Activated B cell treated with CpG ODN at 0.5 μM for 24 hours (primary cell): ENCODE measurements at regions not wholly inside any gene's neighbourhood (a gene's known extent, or its start where the extent isn't known, plus 50 kb on each side); places are given as distances from the start of the nearest gene placed in this dataset.

Experiments used
- ATAC-seq: fragments of 200-7000 bp; cut with Tn5 transposase; one replicate; pipeline ENCODE4 v1.10.0; 2021; ENCODE audit warnings: low read depth, mild to moderate bottlenecking, moderate library complexity
- CTCF ChIA-PET: fragments of 350-600 bp; sonication (Branson Sonifier 250); formaldehyde crosslinking; loops from one replicate; lab custom pipeline; 2021; ENCODE audit warnings: antibody characterized with exemption; lab: Charles Lee
- POLR2A ChIA-PET: fragments of 350-600 bp; sonication (Branson Sonifier 250); formaldehyde crosslinking; loops from one replicate; lab custom pipeline; 2021; ENCODE audit warnings: antibody characterized with exemption; lab: Charles Lee
- DNase-seq: peaks from one replicate; pipeline ENCODE4 v3.0.0; 2022
- H3K27ac Mint-ChIP-seq: one replicate; pipeline ENCODE4 v1.8.0; 2020; ENCODE audit warnings: mixed read lengths
- H3K27me3 Mint-ChIP-seq: one replicate; pipeline ENCODE4 v1.8.0; 2021; ENCODE audit warnings: mixed read lengths
- H3K36me3 Mint-ChIP-seq: one replicate; pipeline ENCODE4 v1.8.0; 2021; ENCODE audit warnings: low read depth, mixed read lengths
- H3K4me1 Mint-ChIP-seq: one replicate; pipeline ENCODE4 v1.8.0; 2021; ENCODE audit warnings: mixed read lengths
- H3K4me3 Mint-ChIP-seq: one replicate; pipeline ENCODE4 v1.8.0; 2020; ENCODE audit warnings: mild to moderate bottlenecking, mixed read lengths
- H3K9me3 Mint-ChIP-seq: one replicate; pipeline ENCODE4 v1.8.0; 2020; ENCODE audit warnings: mixed read lengths
- intact Hi-C: fragments of 100-400 bp; cut with micrococcal nuclease; formaldehyde crosslinking; loops from one replicate; pipeline ENCODE4 v1.15.1; 2024
- TF ChIP-seq, protein P1 (sequence below): fragments of 200-600 bp; IDR thresholded peaks from one replicate; pipeline ENCODE4 v1.8.0; 2022; ENCODE audit warnings: antibody characterized with exemption, mild to moderate bottlenecking

- H3K36me3 Mint-ChIP-seq = no peaks in the 10 kb centered on the region
- ChIA-PET POLR2A (no interaction called here), CTCF (no interaction called here)
- ATAC-seq (no peak), DNase-seq (no peak)
- TF ChIP-seq, protein P1, sequence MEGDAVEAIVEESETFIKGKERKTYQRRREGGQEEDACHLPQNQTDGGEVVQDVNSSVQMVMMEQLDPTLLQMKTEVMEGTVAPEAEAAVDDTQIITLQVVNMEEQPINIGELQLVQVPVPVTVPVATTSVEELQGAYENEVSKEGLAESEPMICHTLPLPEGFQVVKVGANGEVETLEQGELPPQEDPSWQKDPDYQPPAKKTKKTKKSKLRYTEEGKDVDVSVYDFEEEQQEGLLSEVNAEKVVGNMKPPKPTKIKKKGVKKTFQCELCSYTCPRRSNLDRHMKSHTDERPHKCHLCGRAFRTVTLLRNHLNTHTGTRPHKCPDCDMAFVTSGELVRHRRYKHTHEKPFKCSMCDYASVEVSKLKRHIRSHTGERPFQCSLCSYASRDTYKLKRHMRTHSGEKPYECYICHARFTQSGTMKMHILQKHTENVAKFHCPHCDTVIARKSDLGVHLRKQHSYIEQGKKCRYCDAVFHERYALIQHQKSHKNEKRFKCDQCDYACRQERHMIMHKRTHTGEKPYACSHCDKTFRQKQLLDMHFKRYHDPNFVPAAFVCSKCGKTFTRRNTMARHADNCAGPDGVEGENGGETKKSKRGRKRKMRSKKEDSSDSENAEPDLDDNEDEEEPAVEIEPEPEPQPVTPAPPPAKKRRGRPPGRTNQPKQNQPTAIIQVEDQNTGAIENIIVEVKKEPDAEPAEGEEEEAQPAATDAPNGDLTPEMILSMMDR = no peak
- H3K9me3 Mint-ChIP-seq = no peaks in the 10 kb centered on the region
- no peaks in the 10 kb centered on the region for H3K4me1 Mint-ChIP-seq
- no peak overlapping the region for H3K4me3 Mint-ChIP-seq
- no peak overlapping the region for H3K27ac Mint-ChIP-seq
- peaks cover 7% of the 10 kb centered on the region for H3K27me3 Mint-ChIP-seq
- intact Hi-C loops = no loop called here
Observed at GRCh38 chr1:162987866-162988265, 81.3 kb upstream of the RGS4 start.

GRCh38 chr1:162985816-162986435 lies 83.2 kb upstream of the RGS4 start:
- Mint-ChIP-seq H3K27me3 (peaks cover 7% of the 10 kb centered on the region), H3K9me3 (no peaks in the 10 kb centered on the region), H3K27ac (no peak overlapping the region), H3K4me3 (no peak overlapping the region), H3K4me1 (no peaks in the 10 kb centered on the region), H3K36me3 (no peaks in the 10 kb centered on the region)
- ATAC-seq (no peak), DNase-seq (no peak)
- intact Hi-C loops = no loop called here
- TF ChIP-seq, protein P1 = no peak
- POLR2A ChIA-PET = no interaction called here
- CTCF ChIA-PET = no interaction called here

- intact Hi-C loops = no loop called here
- Mint-ChIP-seq H3K27ac (no peak overlapping the region), H3K27me3 (peaks cover 7% of the 10 kb centered on the region), H3K4me3 (no peak overlapping the region), H3K36me3 (no peaks in the 10 kb centered on the region), H3K4me1 (no peaks in the 10 kb centered on the region), H3K9me3 (no peaks in the 10 kb centered on the region)
- ATAC-seq (no peak), DNase-seq (no peak)
- TF ChIP-seq, protein P1 = no peak
- ChIA-PET CTCF (no interaction called here), POLR2A (no interaction called here)
Observed at GRCh38 chr1:162984699-162985098, 84.5 kb upstream of the RGS4 start.

GRCh38 chr1:162983671-162984425 lies 85.3 kb upstream of the RGS4 start:
- H3K9me3 Mint-ChIP-seq = no peaks in the 10 kb centered on the region

GRCh38 chr1:162982364-162982763 lies 86.8 kb upstream of the RGS4 start:
- Mint-ChIP-seq H3K4me1 (no peaks in the 10 kb centered on the region), H3K9me3 (no peaks in the 10 kb centered on the region), H3K27me3 (peaks cover 2% of the 10 kb centered on the region), H3K36me3 (no peaks in the 10 kb centered on the region), H3K4me3 (no peak overlapping the region), H3K27ac (no peak overlapping the region)
- intact Hi-C loops = no loop called here
- ATAC-seq (no peak), DNase-seq (no peak)
- ChIA-PET CTCF (no interaction called here), POLR2A (no interaction called here)
- TF ChIP-seq, protein P1 = no peak

More at GRCh38 chr1:162983671-162984425, 85.3 kb upstream of the RGS4 start:
- Mint-ChIP-seq H3K27me3 (peaks cover 5% of the 10 kb centered on the region), H3K4me3 (no peak overlapping the region), H3K27ac (no peak overlapping the region), H3K36me3 (no peaks in the 10 kb centered on the region), H3K4me1 (no peaks in the 10 kb centered on the region)
- ChIA-PET POLR2A (no interaction called here), CTCF (no interaction called here)
- intact Hi-C loops = no loop called here
- DNase-seq (no peak), ATAC-seq (no peak)
- TF ChIP-seq, protein P1 = no peak
